Liver (tissue), 8 donors: ENCODE measurements at regions not wholly inside any gene's neighbourhood (a gene's known extent, or its start where the extent isn't known, plus 50 kb on each side); places are given as distances from the start of the nearest gene placed in this dataset.

Experiments
- DNase-seq: peaks from one replicate; pipeline ENCODE4 v3.0.0-alpha.2; 2017; ENCODE audit warnings: low spot score
- H3K27ac ChIP-seq, 2 donors: one replicate each; pipeline ENCODE4 v1.7.0; 2013; ENCODE audit warnings: inconsistent platforms in 2 of 2, low read length in 2 of 2, control low read depth in 1 of 2, low read depth in 1 of 2, mild to moderate bottlenecking in 1 of 2
- H3K27me3 ChIP-seq, 4 donors: one replicate each; pipeline versions ENCODE4 v1.6.1 to v1.7.0; 2013; ENCODE audit warnings: low read length in 3 of 4, inconsistent platforms in 1 of 4, mild to moderate bottlenecking in 1 of 4, moderate library complexity in 1 of 4; ENCODE audit not compliant: control insufficient read depth in 4 of 4, insufficient read depth in 4 of 4
- H3K36me3 ChIP-seq, 4 donors: one replicate each; pipeline versions ENCODE4 v1.6.1 to v1.7.0; 2013; ENCODE audit warnings: low read length in 3 of 4, mild to moderate bottlenecking in 3 of 4, low read depth in 1 of 4, moderate library complexity in 1 of 4; ENCODE audit not compliant: control insufficient read depth in 4 of 4, insufficient read depth in 3 of 4
- H3K4me1 ChIP-seq, 4 donors: one replicate each; pipeline versions ENCODE4 v1.6.1 to v1.7.0; 2013; ENCODE audit warnings: low read length in 3 of 4, mild to moderate bottlenecking in 3 of 4, moderate library complexity in 1 of 4; ENCODE audit not compliant: control insufficient read depth in 4 of 4, insufficient read depth in 4 of 4
- H3K4me3 ChIP-seq, 3 donors: one replicate each; pipeline versions ENCODE4 v1.6.1 to v1.7.0; 2013; ENCODE audit warnings: low read length in 3 of 3, control low read depth in 1 of 3, low read depth in 1 of 3, mild to moderate bottlenecking in 1 of 3
- H3K9ac ChIP-seq, 2 donors: one replicate each; pipeline ENCODE4 v1.7.0; 2013; ENCODE audit warnings: low read length in 2 of 2, mild to moderate bottlenecking in 2 of 2, moderate library complexity in 2 of 2, control low read depth in 1 of 2, low read depth in 1 of 2
- H3K9me3 ChIP-seq, 4 donors: one replicate each; pipeline versions ENCODE4 v1.6.1 to v1.7.0; 2013; ENCODE audit warnings: low read length in 3 of 4; ENCODE audit not compliant: control insufficient read depth in 4 of 4
- EGR1 ChIP-seq, 2 donors: IDR thresholded peaks; 2 replicates each; pipeline ENCODE4 v1.6.1; 2016 to 2018; ENCODE audit warnings: antibody characterized with exemption in 2 of 2, low read depth in 2 of 2
- FOXA1 ChIP-seq: IDR thresholded peaks from 2 replicates; pipeline ENCODE4 v1.6.1; 2016; ENCODE audit warnings: antibody characterized with exemption
- HNF4A ChIP-seq, 2 donors: conservative IDR thresholded peaks; 2 replicates each; pipeline ENCODE4 v1.6.1; 2016; ENCODE audit warnings: antibody characterized with exemption in 2 of 2, mild to moderate bottlenecking in 2 of 2
- HNF4G ChIP-seq: IDR thresholded peaks from 2 replicates; pipeline ENCODE4 v1.6.1; 2016; ENCODE audit warnings: antibody characterized with exemption
- JUND ChIP-seq, 2 donors: IDR thresholded peaks; 2 replicates each; pipeline ENCODE4 v1.6.1; 2016; ENCODE audit warnings: antibody characterized with exemption in 2 of 2
- NR2F2 ChIP-seq: IDR thresholded peaks from 2 replicates; pipeline ENCODE4 v1.6.1; 2016; ENCODE audit warnings: antibody characterized with exemption
- RAD21 ChIP-seq, 2 donors: IDR thresholded peaks; 2 replicates each; pipeline ENCODE4 v1.6.1; 2016; ENCODE audit warnings: antibody characterized with exemption in 2 of 2, mild to moderate bottlenecking in 2 of 2
- RXRA ChIP-seq, 2 donors: IDR thresholded peaks; 2 replicates each; pipeline ENCODE4 v1.6.1; 2017 to 2018; ENCODE audit warnings: antibody characterized with exemption in 2 of 2, mild to moderate bottlenecking in 1 of 2
- TAF1 ChIP-seq: conservative IDR thresholded peaks from 2 replicates; pipeline ENCODE4 v1.6.1; 2016; ENCODE audit warnings: antibody characterized with exemption, mild to moderate bottlenecking
- WGBS: extraction: QIAGEN DNeasy Blood & Tissue Kit; methylation state at CpG from one replicate; pipeline ENCODE4 v1.1.7; 2013; 5-methylcytosine and 5-hydroxymethylcytosine counted together
- TF ChIP-seq, protein P1 (sequence below): IDR thresholded peaks from 2 replicates; pipeline ENCODE4 v1.6.1; 2016; ENCODE audit warnings: antibody characterized with exemption
- TF ChIP-seq, protein P2 (sequence below): fragments of 150-350 bp; IDR thresholded peaks from 2 replicates; pipeline ENCODE4 v1.5.1; 2017; ENCODE audit warnings: improper control_type of control experiment, low read depth, low read length; ENCODE audit not compliant: missing input control
- TF ChIP-seq, protein P3 (sequence below): IDR thresholded peaks from 2 replicates; pipeline ENCODE4 v1.6.1; 2016; ENCODE audit warnings: antibody characterized with exemption, mild to moderate bottlenecking
- donor health status: healthy.
- donor health status: healthy.
- donor health status: healthy.
- donor health status: healthy.
- donor health status: healthy.

DNA sequence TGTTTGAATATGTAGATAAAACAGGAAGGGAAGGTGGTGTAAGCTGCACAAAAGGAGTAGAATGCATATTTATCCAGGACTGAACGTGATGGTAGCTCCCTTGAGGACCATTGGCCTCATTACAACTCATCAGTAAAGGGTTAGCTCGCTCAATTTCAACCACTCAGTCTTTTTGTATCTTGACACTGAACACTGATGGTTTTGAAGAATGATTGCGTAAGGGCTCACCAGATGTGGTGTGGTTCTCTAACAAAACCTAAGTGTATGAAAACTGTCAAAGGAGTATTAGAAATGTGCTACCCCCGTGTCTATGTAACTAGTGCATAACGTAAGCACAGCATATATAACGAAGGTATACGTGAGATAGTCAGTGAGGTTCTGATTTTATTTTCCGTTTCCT, 272.4 kb upstream of the THSD7B start:
- Histone ChIP-seq H3K9me3 (peaks cover 0 to 5% (median 3%) of the 10 kb centered on the region in 4 donors), H3K4me3 (no peak overlapping the region), H3K4me1 (no peaks in the 10 kb centered on the region), H3K36me3 (no peaks in the 10 kb centered on the region), H3K27ac (no peak overlapping the region), H3K9ac (no peak overlapping the region), H3K27me3 (peaks cover 0 to 3% (median 0%) of the 10 kb centered on the region in 4 donors)
- no peak for DNase-seq
- TF ChIP-seq RXRA (IDR thresholded peaks at IDR 0.05) (no peak), TAF1 (no peak), EGR1 (IDR thresholded peaks at IDR 0.05; ENCODE audit: low read depth in 2 of 2) (no peak), RAD21 (IDR thresholded peaks at IDR 0.05) (no peak), HNF4G (no peak)
- TF ChIP-seq, protein P1, sequence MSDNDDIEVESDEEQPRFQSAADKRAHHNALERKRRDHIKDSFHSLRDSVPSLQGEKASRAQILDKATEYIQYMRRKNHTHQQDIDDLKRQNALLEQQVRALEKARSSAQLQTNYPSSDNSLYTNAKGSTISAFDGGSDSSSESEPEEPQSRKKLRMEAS: no peak
- WGBS: 58% methylated on average over 8 of the region's 8 CpGs

DNA sequence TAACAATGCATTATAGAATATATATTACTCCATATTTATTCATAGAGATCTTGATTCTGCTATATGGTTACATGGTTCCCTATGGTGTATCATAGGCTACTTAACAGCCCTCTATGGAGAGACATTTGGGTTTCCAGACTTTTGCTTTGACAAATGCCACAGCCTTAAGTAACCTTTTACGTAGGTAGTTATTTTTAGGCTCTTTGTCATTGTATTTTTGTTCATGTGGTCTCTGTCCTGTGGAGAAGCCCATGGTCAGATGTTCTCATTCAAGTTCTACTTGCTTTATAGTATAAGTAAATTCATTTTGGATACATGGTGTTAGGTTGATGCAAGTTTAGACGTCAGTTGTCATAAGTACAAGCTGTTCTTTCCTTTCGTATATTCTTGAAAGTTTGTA, 275.2 kb upstream of the THSD7B start:
- WGBS: 64% methylated on average over 3 of the region's 3 CpGs
- TF ChIP-seq NR2F2: no peak

DNA sequence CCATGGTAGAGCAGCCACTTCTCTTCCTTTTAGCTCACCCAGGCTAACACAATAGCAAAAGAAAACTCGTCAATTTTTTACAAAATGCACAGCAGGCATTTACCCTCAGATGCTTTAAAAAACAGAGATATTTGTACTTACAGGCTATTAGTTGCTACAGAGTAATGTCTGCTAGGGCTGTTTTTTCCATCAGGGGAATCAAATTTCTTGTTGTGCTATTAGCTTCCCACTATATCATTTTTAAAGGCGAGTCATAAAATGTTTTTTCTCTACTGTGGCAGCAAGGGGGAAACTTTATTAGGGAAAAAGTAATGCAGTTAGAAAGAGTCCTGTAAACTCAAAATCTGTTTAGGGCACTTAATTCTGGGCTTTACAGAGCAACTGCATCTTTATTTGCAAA, 277.9 kb upstream of the THSD7B start:
- Histone ChIP-seq H3K9ac (no peak overlapping the region), H3K27ac (no peak overlapping the region), H3K27me3 (peaks cover 0 to 4% (median 0%) of the 10 kb centered on the region in 4 donors), H3K4me1 (no peaks in the 10 kb centered on the region), H3K9me3 (peaks cover 0 to 5% (median 0%) of the 10 kb centered on the region in 4 donors), H3K36me3 (no peaks in the 10 kb centered on the region), H3K4me3 (no peak overlapping the region)
- 68% methylated on average over 2 of the region's 2 CpGs for WGBS
- DNase-seq: no peak
- TF ChIP-seq JUND (IDR thresholded peaks at IDR 0.05) (no peak), HNF4G (no peak), RXRA (IDR thresholded peaks at IDR 0.05) (no peak), RAD21 (IDR thresholded peaks at IDR 0.05) (no peak), EGR1 (IDR thresholded peaks at IDR 0.05; ENCODE audit: low read depth in 2 of 2) (no peak), TAF1 (no peak), HNF4A (conservative IDR thresholded peaks at IDR 0.05) (no peak), FOXA1 (no peak)
- TF ChIP-seq, protein P2, sequence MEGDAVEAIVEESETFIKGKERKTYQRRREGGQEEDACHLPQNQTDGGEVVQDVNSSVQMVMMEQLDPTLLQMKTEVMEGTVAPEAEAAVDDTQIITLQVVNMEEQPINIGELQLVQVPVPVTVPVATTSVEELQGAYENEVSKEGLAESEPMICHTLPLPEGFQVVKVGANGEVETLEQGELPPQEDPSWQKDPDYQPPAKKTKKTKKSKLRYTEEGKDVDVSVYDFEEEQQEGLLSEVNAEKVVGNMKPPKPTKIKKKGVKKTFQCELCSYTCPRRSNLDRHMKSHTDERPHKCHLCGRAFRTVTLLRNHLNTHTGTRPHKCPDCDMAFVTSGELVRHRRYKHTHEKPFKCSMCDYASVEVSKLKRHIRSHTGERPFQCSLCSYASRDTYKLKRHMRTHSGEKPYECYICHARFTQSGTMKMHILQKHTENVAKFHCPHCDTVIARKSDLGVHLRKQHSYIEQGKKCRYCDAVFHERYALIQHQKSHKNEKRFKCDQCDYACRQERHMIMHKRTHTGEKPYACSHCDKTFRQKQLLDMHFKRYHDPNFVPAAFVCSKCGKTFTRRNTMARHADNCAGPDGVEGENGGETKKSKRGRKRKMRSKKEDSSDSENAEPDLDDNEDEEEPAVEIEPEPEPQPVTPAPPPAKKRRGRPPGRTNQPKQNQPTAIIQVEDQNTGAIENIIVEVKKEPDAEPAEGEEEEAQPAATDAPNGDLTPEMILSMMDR: no peak
- TF ChIP-seq, protein P1: no peak
- TF ChIP-seq, protein P3, sequence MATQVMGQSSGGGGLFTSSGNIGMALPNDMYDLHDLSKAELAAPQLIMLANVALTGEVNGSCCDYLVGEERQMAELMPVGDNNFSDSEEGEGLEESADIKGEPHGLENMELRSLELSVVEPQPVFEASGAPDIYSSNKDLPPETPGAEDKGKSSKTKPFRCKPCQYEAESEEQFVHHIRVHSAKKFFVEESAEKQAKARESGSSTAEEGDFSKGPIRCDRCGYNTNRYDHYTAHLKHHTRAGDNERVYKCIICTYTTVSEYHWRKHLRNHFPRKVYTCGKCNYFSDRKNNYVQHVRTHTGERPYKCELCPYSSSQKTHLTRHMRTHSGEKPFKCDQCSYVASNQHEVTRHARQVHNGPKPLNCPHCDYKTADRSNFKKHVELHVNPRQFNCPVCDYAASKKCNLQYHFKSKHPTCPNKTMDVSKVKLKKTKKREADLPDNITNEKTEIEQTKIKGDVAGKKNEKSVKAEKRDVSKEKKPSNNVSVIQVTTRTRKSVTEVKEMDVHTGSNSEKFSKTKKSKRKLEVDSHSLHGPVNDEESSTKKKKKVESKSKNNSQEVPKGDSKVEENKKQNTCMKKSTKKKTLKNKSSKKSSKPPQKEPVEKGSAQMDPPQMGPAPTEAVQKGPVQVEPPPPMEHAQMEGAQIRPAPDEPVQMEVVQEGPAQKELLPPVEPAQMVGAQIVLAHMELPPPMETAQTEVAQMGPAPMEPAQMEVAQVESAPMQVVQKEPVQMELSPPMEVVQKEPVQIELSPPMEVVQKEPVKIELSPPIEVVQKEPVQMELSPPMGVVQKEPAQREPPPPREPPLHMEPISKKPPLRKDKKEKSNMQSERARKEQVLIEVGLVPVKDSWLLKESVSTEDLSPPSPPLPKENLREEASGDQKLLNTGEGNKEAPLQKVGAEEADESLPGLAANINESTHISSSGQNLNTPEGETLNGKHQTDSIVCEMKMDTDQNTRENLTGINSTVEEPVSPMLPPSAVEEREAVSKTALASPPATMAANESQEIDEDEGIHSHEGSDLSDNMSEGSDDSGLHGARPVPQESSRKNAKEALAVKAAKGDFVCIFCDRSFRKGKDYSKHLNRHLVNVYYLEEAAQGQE: no peak

More for the DNA sequence above, 275.2 kb upstream of the THSD7B start:
- no peak for DNase-seq
- Histone ChIP-seq H3K27ac (no peak overlapping the region), H3K36me3 (no peaks in the 10 kb centered on the region), H3K27me3 (peaks cover 0 to 3% (median 0%) of the 10 kb centered on the region in 4 donors), H3K4me3 (no peak overlapping the region), H3K9ac (no peak overlapping the region), H3K9me3 (peaks cover 0 to 5% (median 3%) of the 10 kb centered on the region in 4 donors), H3K4me1 (no peaks in the 10 kb centered on the region)
